HepG2 (cell line): ENCODE measurements at regions not wholly inside any gene's neighbourhood (a gene's known extent, or its start where the extent isn't known, plus 50 kb on each side); places are given as distances from the start of the nearest gene placed in this dataset.
A peak's percentile ranks its signal among the peaks of the same experiment; 100 is the strongest.

Experiments used
- ATF5 ChIP-seq: sonication (generic); formaldehyde crosslinking; IDR thresholded peaks from 2 replicates; pipeline ENCODE4 v1.4.0; 2020; ENCODE audit warnings: mild to moderate bottlenecking, low read depth, missing genetic modification reagents
- BCL3 ChIP-seq: sonication (generic); formaldehyde crosslinking; IDR thresholded peaks from 2 replicates; pipeline ENCODE4 v1.5.1; 2020; ENCODE audit warnings: mild to moderate bottlenecking, missing genetic modification reagents, moderate library complexity
- CBX1 ChIP-seq: IDR thresholded peaks from one replicate; pipeline ENCODE4 v1.6.1; 2016; ENCODE audit warnings: antibody characterized with exemption, low read depth
- CCDC6 ChIP-seq: sonication (generic); formaldehyde crosslinking; IDR thresholded peaks from 2 replicates; pipeline ENCODE4 v1.8.1; 2022; ENCODE audit warnings: mild to moderate bottlenecking, missing genetic modification reagents, moderate library complexity
- FOSL1 ChIP-seq: sonication (generic); formaldehyde crosslinking; IDR thresholded peaks from 2 replicates; pipeline ENCODE4 v1.9.0; 2021; ENCODE audit warnings: missing genetic modification reagents, borderline replicate concordance
- GLI4 ChIP-seq: sonication (generic); formaldehyde crosslinking; IDR thresholded peaks from 2 replicates; pipeline ENCODE4 v1.5.1; 2020; ENCODE audit warnings: missing genetic modification reagents, mild to moderate bottlenecking, moderate library complexity, borderline replicate concordance
- IKZF5 ChIP-seq: IDR thresholded peaks from 2 replicates; pipeline ENCODE4 v1.6.1; 2018; ENCODE audit warnings: missing genetic modification reagents, mild to moderate bottlenecking, missing compliant biosample characterization
- IRF1 ChIP-seq: sonication (generic); formaldehyde crosslinking; IDR thresholded peaks from 2 replicates; pipeline ENCODE4 v1.4.0; 2020; ENCODE audit warnings: low read depth, mild to moderate bottlenecking, missing genetic modification reagents
- KAT7 ChIP-seq: IDR thresholded peaks from 2 replicates; pipeline ENCODE4 v1.6.1; 2018; ENCODE audit warnings: borderline replicate concordance, missing compliant biosample characterization
- MAFK ChIP-seq, 2 experiments: IDR thresholded peaks in 1 of 2; conservative IDR thresholded peaks in 1 of 2; 2 replicates each; pipeline ENCODE4 v1.6.1; 2011; ENCODE audit warnings: improper control_type of control experiment in 2 of 2, low read length in 2 of 2
- MTF1 ChIP-seq: sonication (generic); formaldehyde crosslinking; IDR thresholded peaks from 2 replicates; pipeline ENCODE4 v1.5.0; 2020; ENCODE audit warnings: missing genetic modification reagents
- NR2F2 ChIP-seq: IDR thresholded peaks from 2 replicates; pipeline ENCODE4 v1.6.1; 2012; ENCODE audit warnings: low read depth, inconsistent platforms, borderline replicate concordance
- PBX3 ChIP-seq: sonication (generic); formaldehyde crosslinking; IDR thresholded peaks from 2 replicates; pipeline ENCODE4 v1.8.1; 2023; ENCODE audit warnings: missing genetic modification reagents, inconsistent platforms, borderline replicate concordance
- SNAI1 ChIP-seq: sonication (generic); formaldehyde crosslinking; IDR thresholded peaks from 2 replicates; pipeline ENCODE4 v1.5.0; 2020; ENCODE audit warnings: mild to moderate bottlenecking, missing genetic modification reagents, borderline replicate concordance
- TAF1 ChIP-seq: sonication (generic); formaldehyde crosslinking; IDR thresholded peaks from 2 replicates; pipeline ENCODE4 v1.4.0; 2020; ENCODE audit warnings: missing genetic modification reagents
- TBL1XR1 ChIP-seq: fragments of 150-350 bp; IDR thresholded peaks from 2 replicates; pipeline ENCODE4 v1.6.1; 2014; ENCODE audit warnings: borderline replicate concordance, low read length; ENCODE audit not compliant: partially characterized antibody
- TBP ChIP-seq: sonication (generic); formaldehyde crosslinking; IDR thresholded peaks from 2 replicates; pipeline ENCODE4 v1.5.0; 2020; ENCODE audit warnings: missing genetic modification reagents
- TEAD3 ChIP-seq: optimal IDR thresholded peaks from 2 replicates; pipeline ENCODE3; 2016; ENCODE audit warnings: borderline replicate concordance
- ZBTB39 ChIP-seq: sonication (generic); formaldehyde crosslinking; IDR thresholded peaks from 2 replicates; pipeline ENCODE4 v1.5.0; 2020; ENCODE audit warnings: missing genetic modification reagents
- ZNF17 ChIP-seq: sonication (generic); formaldehyde crosslinking; IDR thresholded peaks from 2 replicates; pipeline ENCODE4 v1.5.0; 2020; ENCODE audit warnings: mild to moderate bottlenecking, missing genetic modification reagents
- ZNF543 ChIP-seq: sonication (generic); formaldehyde crosslinking; IDR thresholded peaks from 2 replicates; pipeline ENCODE4 v1.4.0; 2020; ENCODE audit warnings: mild to moderate bottlenecking, missing genetic modification reagents
- ZNF598 ChIP-seq: sonication (generic); formaldehyde crosslinking; IDR thresholded peaks from 2 replicates; pipeline ENCODE4 v1.5.1; 2020; ENCODE audit warnings: mild to moderate bottlenecking, missing genetic modification reagents, borderline replicate concordance
- ZSCAN30 ChIP-seq: sonication (generic); formaldehyde crosslinking; IDR thresholded peaks from 2 replicates; pipeline ENCODE4 v1.5.0; 2020; ENCODE audit warnings: mild to moderate bottlenecking, missing genetic modification reagents

GRCh38 chr3:194070220-194070633 lies 65.7 kb upstream of the HES1 start (continued):
- TF ChIP-seq FOSL1 (CRISPR knock-in tag) (no peak), ZSCAN30 (CRISPR knock-in tag) (peak; percentile 78; the same call in 1 of the 2 replicates), ZNF598 (CRISPR knock-in tag) (peak; percentile 91), ZNF17 (CRISPR knock-in tag) (0 out of 2 replicates have a peak, but pooled peaks have one; percentile 81), PBX3 (no peak), ATF5 (CRISPR knock-in tag) (0 out of 2 replicates have a peak, but pooled peaks have one; percentile 91), ZNF543 (CRISPR knock-in tag) (peak; percentile 80; the same call in 1 of the 2 replicates), SNAI1 (0 out of 2 replicates have a peak, but pooled peaks have one; percentile 74), TBL1XR1 (no peak), NR2F2 (no peak), TAF1 (peak; percentile 55; the same call in 1 of the 2 replicates), BCL3 (CRISPR knock-in tag) (0 out of 2 replicates have a peak, but pooled peaks have one; percentile 96), CCDC6 (CRISPR knock-in tag) (0 out of 2 replicates have a peak, but pooled peaks have one; percentile 86), KAT7 (CRISPR knock-in tag) (no peak), MAFK (conservative IDR thresholded peaks at IDR 0.05 in 1 of 2, IDR thresholded peaks at IDR 0.05 in 1 of 2; ENCODE audit: low read length in 2 of 2) (no peak), TEAD3 (CRISPR knock-in tag) (no peak), CBX1 (no peak), IKZF5 (CRISPR knock-in tag) (0 out of 2 replicates have a peak, but pooled peaks have one; percentile 47), TBP (CRISPR knock-in tag) (no peak), ZBTB39 (CRISPR knock-in tag) (0 out of 2 replicates have a peak, but pooled peaks have one; percentile 2), MTF1 (CRISPR knock-in tag) (no peak), GLI4 (peak; percentile 96; the same call in 1 of the 2 replicates), IRF1 (CRISPR knock-in tag) (no peak; the same call in 1 of the 2 replicates)
